Stimulated activated CD8-positive, alpha-beta memory T cell treated with anti-CD3 and anti-CD28 coated beads, Interleukin-4, amount 100 ng/mL, for 1 hour (primary cell): ENCODE measurements at regions not wholly inside any gene's neighbourhood (a gene's known extent, or its start where the extent isn't known, plus 50 kb on each side); places are given as distances from the start of the nearest gene placed in this dataset.

ENCODE experiments used
- DNase-seq, 2 donors: peaks; one replicate each; pipeline ENCODE4 v3.0.0-alpha.2; 2020; ENCODE audit warnings: low read depth in 2 of 2, low spot score in 1 of 2

GRCh38 chr12:124726596-124727263 lies 136.9 kb downstream of the SCARB1 start:
- DNase-seq, result no peak

DNA sequence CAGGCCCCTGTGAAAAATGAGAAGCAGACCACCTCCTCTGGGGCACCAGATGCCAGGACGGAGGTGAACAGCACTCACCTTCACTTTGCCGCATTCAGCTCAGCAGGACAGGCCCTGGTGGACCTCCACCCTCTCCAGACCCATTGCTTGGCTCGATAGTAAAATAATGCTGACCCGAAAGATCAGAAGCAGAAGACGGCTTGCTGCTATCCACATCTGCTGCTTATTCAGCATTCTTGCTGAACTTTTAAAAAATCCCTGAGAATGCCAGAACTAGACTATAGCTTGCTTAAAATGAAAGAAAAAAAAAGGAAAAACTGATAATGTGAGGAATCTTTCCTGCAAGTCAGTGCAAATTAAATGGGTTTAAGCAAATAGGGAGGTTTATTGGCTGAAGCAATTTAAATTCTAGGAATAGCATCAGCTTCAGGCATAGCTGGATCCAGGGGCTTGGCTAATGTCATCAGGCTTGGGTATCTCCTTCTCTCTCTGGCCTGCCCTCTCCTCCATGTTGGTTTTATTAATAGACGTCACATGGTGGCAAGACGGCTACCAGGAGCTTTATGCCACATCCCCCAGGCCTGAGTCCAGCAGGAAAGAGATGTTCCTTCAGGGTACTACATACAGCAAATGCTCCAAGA lies 137.9 kb downstream of the SCARB1 start:
- DNase-seq, result no peak

- DNase-seq, result no peak
These were observed 138.6 kb downstream of the SCARB1 start for GRCh38 chr12:124725099-124725498.

DNA sequence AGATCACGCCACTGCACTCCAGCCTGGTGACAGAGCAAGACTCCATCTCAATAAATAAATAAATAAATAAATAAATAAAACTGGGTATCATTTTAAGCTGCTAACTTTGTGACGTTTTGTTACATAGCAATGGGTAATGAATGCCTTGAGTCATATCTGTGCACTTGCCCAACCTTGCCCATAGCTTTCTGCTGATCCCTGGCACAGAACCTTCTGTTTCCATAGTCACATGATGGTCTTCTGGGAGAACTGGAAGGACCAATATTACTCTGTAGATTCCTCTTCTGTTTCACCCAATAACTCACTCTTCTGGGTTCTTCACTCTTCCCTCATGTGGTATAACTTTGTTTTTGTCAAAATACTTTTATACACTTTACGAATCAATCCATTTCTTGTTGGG lies 140.8 kb downstream of the SCARB1 start:
- no peak for DNase-seq

DNA sequence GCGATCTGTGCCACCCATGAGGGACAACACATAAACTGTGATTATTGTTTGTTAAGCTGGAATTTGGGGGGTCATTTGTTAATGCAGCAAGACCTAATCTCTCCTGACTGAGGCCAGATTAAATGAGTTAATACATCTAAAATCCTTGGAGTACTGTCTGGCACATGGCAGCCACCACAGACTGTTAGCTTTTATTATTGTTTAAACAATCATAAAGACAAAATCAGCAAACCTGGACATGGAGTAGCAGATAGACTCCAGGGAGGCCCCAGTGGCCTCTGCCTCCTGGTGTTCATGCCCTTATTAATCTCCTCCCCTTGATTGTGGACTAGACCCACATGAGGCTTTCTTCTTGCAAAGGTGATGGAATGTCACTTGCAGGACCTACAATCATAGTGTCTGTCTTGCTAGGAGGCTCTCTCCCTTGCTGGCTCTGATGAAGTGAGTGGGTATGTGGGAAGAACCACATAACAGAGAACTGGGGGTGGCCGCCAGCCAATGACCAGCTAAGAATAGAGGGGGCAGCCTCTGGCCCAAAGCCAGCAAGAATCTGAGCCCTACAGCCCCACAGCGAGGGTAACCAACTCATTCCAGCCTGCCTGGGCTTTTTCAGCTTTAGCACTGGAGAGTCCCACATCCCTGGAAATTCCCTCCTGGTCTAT lies 142.0 kb downstream of the SCARB1 start:
- DNase-seq, result no peak

DNA sequence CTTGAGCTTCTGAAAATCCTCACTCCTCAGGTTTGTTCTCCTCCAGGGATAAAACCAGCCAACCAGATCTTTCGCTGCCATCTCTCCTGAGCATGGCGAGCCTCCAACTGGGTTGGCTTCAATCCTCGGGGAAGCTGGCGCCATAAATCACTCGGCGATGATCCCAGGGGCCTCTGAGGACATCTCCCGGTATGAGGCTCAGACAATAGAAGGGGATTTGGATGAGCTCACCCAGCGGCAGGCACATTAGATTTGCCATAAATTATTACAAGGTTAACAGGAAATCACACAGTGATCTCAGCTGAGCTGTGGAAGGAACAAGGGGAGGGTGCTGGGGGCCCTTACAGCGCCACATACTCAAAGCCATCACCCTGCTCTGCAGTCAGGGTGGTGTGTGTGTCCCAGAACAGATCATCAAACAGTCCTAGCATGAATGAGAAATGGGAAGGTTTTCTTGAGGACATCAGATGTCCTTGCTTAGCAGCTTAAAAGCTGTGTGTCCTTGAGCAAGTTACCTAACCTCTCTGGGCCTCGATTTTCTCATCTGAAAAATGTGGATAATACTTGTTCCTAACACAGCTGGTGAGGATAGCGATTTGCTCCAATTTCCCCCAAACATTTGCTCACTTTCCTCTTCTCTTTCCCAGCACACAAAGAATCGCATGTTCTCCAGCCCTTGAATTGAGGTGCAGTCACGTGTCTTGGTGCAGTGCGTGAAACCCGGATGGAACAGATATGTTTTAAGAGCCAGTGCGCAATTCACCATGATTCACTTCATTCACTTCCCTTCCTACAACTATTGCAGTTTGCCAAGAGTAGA lies 142.8 kb downstream of the SCARB1 start:
- no peak for DNase-seq

- DNase-seq, result no peak
These were observed 143.5 kb downstream of the SCARB1 start for GRCh38 chr12:124720004-124720680.

- DNase-seq, result no peak
These were observed 144.4 kb downstream of the SCARB1 start for GRCh38 chr12:124719231-124719630.

DNA sequence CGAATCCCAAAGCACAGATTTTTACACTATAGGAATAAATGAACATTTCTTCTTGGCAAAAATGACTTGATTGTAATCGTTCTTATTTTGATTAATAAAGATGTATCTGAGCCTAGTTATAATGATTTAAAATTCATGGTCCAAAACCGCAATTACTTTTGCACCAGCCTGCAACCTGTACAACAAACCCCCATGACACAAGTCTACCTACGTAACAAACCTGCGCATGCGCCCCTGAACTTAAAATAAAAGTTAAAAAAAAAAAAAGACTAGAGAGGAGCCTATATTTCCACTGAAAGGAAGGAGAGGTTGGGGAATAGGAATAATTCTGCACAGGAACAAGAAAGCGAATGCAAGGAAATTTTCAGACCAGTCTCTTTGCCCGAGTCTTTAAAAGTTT lies 145.2 kb downstream of the SCARB1 start:
- DNase-seq, result no peak

DNA sequence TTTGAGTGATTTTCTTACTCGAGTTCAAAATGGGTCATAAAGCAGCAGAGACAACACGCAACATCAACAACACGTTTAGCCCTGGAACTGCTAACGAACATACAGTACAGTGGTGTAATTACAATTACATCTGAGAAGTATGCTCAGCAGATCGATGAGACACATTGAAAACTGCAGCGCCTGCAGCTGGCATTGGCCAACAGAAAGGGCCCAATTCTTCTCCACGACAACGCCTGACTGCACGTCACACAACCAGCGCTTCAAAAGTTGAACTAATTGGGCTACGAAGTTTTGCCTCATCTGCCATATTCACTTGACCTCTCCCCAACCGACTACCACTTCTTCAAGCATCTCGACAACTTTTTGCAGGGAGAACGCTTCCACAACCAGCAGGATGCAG lies 145.6 kb downstream of the SCARB1 start:
- no peak for DNase-seq

- DNase-seq, result no peak
These were observed 146.3 kb downstream of the SCARB1 start for GRCh38 chr12:124717318-124717717.

DNA sequence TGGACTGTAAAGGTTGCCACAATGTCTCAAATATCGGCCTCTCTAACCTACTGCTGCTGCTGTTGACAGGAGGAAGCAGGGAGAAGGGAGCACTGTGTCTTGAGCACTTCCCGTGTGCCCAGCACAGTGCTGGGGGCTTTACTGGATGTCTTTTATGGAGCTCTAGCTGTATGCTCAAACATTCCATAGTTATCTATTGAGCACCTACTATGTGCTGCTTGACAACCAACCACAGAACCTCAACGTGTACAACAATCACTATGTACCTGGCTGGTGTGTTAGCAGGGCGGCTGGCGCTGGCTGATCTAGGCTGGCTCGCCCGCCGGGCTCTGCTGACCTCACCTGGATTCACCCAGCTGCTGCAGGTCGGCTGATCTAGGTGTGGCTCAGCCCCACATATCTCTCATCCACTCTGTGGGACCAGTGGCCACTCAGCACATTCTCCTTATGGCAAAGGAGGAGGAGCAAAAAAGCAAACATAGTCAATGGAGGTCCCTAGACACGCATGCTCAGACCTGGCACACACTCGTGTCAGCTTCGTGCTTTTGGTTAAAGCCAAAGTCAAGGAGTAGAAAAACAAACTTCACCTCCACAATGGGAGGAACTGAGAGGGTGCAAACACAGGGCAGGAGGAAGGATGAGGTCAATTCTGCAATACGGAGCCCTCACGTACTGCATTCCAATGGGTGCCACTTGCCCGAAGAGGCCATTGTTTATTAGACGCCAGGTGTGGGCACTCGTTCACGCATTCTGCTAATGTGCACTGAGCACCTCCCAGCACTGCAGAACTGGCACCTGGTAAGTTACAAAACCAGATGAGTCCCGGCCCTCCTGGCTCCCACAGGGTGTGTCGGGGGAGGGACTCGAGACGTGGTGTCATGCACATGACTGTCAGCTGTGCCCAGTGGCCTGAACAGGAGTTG lies 147.2 kb downstream of the SCARB1 start:
- DNase-seq, result no peak

GRCh38 chr12:124715121-124715990 lies 147.9 kb upstream of the NCOR2 start:
- no peak for DNase-seq

DNA sequence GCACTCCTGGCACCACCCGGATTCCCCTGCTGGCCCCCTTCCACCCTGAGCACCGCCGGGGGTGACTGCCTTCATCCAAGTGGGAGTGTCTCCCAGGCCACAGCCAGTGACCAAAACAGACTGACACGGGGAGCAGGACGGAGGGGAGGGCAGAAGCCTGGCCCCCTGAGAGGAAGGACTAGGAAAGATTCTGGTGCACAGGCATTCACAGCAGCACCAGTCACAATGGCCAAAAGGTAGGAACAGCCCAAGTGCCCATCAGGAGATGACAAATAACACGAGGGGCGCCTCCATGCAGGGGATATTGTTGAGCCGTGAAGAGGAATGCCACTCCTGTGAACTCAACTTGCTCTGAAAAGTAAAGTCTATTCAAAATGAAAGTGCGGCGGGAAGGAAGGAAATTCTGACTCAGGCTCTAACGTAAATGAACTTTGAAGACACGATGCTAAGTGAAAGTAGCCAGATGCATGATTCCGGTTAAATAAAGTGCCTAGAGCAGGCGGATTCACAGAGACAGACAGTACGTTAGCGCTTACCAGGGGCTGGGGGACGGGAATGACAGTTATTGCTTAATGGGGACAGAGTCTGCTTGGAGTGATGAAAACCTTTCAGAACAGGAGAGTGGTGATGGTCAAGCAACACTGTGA lies 146.1 kb upstream of the NCOR2 start:
- DNase-seq, result peak; percentile 19 to 45

GRCh38 chr12:124713041-124713435 lies 145.6 kb upstream of the NCOR2 start:
- no peak for DNase-seq

GRCh38 chr12:124711344-124711743 lies 143.9 kb upstream of the NCOR2 start:
- DNase-seq, result no peak

GRCh38 chr12:124709722-124710687 lies 142.6 kb upstream of the NCOR2 start:
- DNase-seq, result no peak
